ENCODE measurements at regions not wholly inside any gene's neighbourhood (a gene's known extent, or its start where the extent isn't known, plus 50 kb on each side); places are given as distances from the start of the nearest gene placed in this dataset.

DNA sequence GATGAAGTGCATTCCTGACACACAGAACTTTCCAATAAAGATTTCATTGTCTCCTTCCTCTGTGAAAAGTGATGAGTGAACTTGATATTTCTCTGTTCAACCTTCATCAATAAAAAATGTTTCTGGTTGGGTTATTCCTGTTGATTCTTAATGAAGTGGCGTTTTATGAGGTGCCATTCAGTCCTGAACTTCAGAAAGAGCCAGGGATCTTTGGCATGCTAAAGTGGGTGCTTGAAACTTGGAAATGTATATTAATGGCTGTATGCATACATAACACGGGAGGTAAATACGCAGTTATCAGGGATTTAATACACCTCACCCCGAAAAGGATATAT is 151.6 kb downstream of the ACTR3B start:
- TF ChIP-seq ARNTL (CRISPR knock-in tag; IDR thresholded peaks at IDR 0.05; ENCODE audit: borderline replicate concordance, low read depth) (no peak), ZNF565 (CRISPR knock-in tag; conservative IDR thresholded peaks at IDR 0.05; ENCODE audit: low read depth) (no peak), RARB (CRISPR knock-in tag; IDR thresholded peaks at IDR 0.05) (no peak), GLIS3 (CRISPR knock-in tag; IDR thresholded peaks at IDR 0.05) (no peak), ZFP30 (CRISPR knock-in tag; IDR thresholded peaks at IDR 0.05) (no peak), ZC3H10 (CRISPR knock-in tag; IDR thresholded peaks at IDR 0.05) (no peak), SNAI2 (CRISPR knock-in tag; IDR thresholded peaks at IDR 0.05) (no peak)
- TF ChIP-seq, protein P1, sequence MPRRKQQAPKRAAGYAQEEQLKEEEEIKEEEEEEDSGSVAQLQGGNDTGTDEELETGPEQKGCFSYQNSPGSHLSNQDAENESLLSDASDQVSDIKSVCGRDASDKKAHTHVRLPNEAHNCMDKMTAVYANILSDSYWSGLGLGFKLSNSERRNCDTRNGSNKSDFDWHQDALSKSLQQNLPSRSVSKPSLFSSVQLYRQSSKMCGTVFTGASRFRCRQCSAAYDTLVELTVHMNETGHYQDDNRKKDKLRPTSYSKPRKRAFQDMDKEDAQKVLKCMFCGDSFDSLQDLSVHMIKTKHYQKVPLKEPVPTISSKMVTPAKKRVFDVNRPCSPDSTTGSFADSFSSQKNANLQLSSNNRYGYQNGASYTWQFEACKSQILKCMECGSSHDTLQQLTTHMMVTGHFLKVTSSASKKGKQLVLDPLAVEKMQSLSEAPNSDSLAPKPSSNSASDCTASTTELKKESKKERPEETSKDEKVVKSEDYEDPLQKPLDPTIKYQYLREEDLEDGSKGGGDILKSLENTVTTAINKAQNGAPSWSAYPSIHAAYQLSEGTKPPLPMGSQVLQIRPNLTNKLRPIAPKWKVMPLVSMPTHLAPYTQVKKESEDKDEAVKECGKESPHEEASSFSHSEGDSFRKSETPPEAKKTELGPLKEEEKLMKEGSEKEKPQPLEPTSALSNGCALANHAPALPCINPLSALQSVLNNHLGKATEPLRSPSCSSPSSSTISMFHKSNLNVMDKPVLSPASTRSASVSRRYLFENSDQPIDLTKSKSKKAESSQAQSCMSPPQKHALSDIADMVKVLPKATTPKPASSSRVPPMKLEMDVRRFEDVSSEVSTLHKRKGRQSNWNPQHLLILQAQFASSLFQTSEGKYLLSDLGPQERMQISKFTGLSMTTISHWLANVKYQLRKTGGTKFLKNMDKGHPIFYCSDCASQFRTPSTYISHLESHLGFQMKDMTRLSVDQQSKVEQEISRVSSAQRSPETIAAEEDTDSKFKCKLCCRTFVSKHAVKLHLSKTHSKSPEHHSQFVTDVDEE (CRISPR knock-in tag; IDR thresholded peaks at IDR 0.05): no peak
- TF ChIP-seq, protein P2, sequence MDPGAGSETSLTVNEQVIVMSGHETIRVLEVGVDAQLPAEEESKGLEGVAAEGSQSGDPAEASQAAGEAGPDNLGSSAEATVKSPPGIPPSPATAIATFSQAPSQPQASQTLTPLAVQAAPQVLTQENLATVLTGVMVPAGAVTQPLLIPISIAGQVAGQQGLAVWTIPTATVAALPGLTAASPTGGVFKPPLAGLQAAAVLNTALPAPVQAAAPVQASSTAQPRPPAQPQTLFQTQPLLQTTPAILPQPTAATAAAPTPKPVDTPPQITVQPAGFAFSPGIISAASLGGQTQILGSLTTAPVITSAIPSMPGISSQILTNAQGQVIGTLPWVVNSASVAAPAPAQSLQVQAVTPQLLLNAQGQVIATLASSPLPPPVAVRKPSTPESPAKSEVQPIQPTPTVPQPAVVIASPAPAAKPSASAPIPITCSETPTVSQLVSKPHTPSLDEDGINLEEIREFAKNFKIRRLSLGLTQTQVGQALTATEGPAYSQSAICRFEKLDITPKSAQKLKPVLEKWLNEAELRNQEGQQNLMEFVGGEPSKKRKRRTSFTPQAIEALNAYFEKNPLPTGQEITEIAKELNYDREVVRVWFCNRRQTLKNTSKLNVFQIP (CRISPR knock-in tag; IDR thresholded peaks at IDR 0.05; ENCODE audit: borderline replicate concordance, low read depth): no peak
- TF ChIP-seq, protein P3, sequence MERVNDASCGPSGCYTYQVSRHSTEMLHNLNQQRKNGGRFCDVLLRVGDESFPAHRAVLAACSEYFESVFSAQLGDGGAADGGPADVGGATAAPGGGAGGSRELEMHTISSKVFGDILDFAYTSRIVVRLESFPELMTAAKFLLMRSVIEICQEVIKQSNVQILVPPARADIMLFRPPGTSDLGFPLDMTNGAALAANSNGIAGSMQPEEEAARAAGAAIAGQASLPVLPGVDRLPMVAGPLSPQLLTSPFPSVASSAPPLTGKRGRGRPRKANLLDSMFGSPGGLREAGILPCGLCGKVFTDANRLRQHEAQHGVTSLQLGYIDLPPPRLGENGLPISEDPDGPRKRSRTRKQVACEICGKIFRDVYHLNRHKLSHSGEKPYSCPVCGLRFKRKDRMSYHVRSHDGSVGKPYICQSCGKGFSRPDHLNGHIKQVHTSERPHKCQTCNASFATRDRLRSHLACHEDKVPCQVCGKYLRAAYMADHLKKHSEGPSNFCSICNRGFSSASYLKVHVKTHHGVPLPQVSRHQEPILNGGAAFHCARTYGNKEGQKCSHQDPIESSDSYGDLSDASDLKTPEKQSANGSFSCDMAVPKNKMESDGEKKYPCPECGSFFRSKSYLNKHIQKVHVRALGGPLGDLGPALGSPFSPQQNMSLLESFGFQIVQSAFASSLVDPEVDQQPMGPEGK (CRISPR knock-in tag; IDR thresholded peaks at IDR 0.05; ENCODE audit: borderline replicate concordance): no peak

Data from SK-N-SH treated with all-trans-retinoic acid at 6 μM for 48 hours (cell line).